Left lobe of liver (tissue), 2 donors: ENCODE measurements at regions not wholly inside any gene's neighbourhood (a gene's known extent, or its start where the extent isn't known, plus 50 kb on each side); places are given as distances from the start of the nearest gene placed in this dataset.
"Not testable (repeated sequence)": the region's sequence is repeated elsewhere in the genome, so short reads cannot be mapped to it uniquely, and the experiment has no call there.

Source experiments
- ATAC-seq: fragments of 200-7000 bp; cut with Tn5 transposase; one replicate; pipeline ENCODE4 v1.9.1; 2020; ENCODE audit warnings: mild to moderate bottlenecking, moderate library complexity
- DNase-seq: peaks from one replicate; pipeline ENCODE4 v3.0.0-alpha.2; 2020; ENCODE audit warnings: low spot score
- donor health status: DM: no; HTN: no; CAD: no; lungs with moderate emphysema.
- donor health status: DM: no; HTN: yes; CAD: no.

- no peak for DNase-seq
- ATAC-seq, result no peak
Observed at GRCh38 chr2:133624551-133624950, 56.3 kb upstream of the NCKAP5 start.

DNA sequence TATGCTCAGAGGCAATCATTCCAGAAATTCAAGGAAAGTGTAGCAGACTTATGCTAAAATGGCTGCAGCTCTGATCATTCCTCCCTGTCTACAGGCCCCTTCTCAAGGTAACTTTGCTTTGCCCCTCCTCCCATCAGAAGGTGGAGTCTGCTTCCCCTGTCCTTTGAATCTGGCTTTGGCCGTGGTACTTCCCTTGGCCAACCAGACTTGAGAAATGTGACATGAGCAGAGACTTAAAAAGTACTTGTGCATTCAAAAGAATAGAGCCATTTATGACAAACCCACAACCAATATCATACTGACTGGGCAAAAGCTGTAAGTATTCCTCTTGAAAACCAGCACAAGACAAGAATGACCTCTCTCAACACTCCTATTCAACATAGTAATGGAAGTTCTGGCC is 59.5 kb upstream of the NCKAP5 start:
- DNase-seq (no peak), ATAC-seq (no peak)

GRCh38 chr2:133633309-133633708 is 65.0 kb upstream of the NCKAP5 start:
- ATAC-seq, result no peak
- DNase-seq, result no peak

DNA sequence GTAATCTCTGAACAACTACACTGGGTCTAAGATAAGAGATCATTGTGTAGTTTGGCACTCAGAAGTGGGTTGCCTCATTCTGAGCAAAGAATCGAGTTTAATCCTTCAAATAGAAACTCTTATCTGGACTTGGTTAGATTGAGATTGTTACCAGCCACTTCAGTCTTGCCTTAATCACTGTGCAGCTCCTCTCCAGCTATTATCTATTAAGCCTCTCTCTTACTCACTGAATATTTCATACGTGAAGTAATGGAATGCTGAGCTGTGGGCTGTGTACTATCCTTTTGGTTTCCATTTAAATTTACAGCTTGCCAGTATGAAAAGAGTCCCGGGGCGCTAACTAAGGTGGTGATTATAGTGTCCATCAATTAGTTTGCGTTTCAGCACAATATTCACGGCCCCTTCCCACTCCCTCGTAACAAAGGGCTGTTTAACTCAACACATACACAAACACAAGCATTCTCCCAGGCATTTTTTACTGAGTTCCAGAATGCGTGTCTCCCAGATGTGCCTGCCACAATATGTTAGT is 65.7 kb upstream of the NCKAP5 start:
- ATAC-seq (peak; percentile 73), DNase-seq (no peak)

DNA sequence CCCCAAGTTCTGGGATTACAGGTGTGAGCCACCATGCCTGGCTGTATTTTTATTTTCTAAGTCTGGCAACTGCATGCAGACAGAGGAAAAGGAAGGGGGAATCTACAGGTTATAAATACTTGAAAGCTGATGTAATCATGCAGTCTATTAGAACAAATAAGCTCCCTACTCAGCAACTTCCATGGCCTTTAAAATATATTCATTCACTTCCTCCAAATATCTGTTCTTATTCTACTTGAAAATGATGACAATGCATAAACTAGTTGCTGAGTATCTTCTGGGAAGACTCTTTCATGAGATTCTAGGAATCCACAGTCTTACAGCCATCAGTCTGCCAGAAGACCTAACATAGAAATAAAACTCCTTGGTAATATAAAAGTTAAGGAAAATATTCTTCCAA is 66.9 kb upstream of the NCKAP5 start:
- DNase-seq (no peak), ATAC-seq (no peak)

DNA sequence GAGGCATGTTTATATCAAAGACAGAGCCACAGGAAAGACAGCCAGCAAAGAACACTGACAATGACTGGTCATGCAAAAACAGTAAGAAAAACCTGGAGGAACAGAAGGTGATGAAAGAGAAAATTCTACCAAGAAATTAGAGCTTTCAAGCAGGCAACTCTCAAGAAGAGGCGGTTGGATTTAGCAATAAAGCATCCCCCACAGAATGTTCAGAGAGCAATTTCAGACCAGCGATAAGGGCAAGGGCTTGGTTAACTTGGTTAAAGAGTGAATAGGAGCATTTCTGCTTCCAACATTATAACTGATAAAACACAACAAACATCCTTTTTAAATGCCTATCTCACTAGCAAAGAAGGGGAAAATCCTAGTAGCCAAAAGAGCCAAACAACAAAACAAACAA is 68.0 kb upstream of the NCKAP5 start:
- ATAC-seq (no peak), DNase-seq (no peak)

- no peak for DNase-seq
- no peak for ATAC-seq
Observed at GRCh38 chr2:133640103-133640502, 71.8 kb upstream of the NCKAP5 start.

DNA sequence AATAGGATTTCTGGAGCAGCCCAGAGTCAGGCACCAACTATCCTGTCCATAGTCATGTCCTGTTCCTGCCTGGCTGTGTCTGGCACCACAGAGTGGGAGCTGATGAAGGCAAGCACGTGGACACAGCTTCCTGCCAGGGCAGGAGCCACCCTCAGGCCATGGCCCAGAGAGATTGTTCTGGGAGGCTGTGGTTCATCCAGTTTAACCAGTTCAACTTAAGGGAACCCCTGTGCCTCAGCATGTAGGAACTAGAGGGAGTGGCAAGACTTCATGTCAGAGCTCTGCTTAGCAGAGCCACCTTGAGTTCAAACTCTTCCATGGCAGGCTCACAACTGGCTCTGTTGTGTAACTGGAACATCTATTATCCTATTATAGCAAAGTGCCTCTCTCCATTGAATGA is 73.2 kb upstream of the NCKAP5 start:
- DNase-seq (peak; percentile 48), ATAC-seq (peak; percentile 93)

- ATAC-seq (no peak), DNase-seq (no peak)
Observed at GRCh38 chr2:133641942-133642725, 73.9 kb upstream of the NCKAP5 start.

GRCh38 chr2:133642791-133643191 is 74.5 kb upstream of the NCKAP5 start:
- ATAC-seq, result no peak
- no peak for DNase-seq

DNA sequence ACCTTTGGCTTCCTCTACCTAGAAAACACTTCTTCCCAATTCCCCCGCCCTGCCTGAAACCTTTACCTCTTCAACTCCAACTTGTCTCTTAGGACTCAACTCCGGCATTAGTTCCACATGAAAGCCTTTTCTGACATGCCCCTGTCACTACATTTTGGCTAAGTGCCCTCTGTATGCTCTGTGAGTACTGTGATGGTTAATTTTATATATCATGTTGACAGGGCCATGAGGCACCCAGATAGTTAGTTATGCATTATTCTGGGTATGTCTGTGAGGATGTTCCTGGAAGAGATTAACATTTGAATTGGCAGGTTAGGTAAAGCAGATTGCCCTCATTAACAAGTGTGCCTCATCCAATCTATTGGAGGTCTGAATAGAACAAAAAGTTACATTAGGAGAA is 75.6 kb upstream of the NCKAP5 start:
- no peak for DNase-seq
- no peak for ATAC-seq

- DNase-seq, result no peak
- ATAC-seq, result no peak
Observed at GRCh38 chr2:133644846-133645245, 76.6 kb upstream of the NCKAP5 start.

GRCh38 chr2:133647386-133647785 is 79.1 kb upstream of the NCKAP5 start:
- ATAC-seq, DNase-seq: not testable (repeated sequence)

DNA sequence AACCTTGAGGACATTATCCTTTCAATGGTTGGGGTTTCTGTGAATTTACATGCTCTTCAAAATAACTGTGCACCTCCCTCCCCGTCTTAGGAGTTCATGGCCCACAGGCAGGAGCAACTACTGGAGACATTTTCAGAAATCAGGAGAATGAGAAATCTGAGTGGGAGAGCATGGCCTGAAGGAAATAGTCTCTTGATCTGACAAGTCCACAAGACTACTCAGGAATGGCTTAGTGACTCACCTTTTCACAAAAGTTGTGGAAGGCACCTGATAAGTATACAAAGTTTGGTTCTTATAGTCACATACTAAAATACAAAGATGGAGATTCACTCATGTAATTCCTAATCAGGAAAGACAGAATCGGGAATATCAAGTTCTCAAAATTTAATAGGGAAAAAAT is 83.6 kb upstream of the NCKAP5 start:
- ATAC-seq, result no peak

DNA sequence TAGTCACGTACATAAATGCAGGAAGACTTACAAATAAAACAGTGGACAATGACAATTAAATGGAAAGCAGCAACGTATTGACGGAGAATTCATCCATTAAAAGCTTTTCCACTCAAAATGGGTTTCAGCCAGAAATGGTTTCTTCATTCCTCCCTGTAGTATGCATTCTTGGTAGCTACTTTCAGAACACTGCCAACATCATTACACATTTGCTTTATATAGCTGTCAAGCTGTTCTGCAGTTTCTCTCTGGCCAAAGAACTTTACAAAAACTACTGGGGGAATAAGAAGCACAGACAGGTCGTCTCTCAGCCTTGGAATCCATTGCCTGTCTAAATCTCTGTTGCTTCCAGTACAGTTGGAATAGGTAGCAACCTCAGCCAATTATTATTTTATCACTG is 84.1 kb upstream of the NCKAP5 start:
- ATAC-seq (no peak), DNase-seq (no peak)

More for the DNA sequence above, 83.6 kb upstream of the NCKAP5 start:
- no peak for DNase-seq

DNA sequence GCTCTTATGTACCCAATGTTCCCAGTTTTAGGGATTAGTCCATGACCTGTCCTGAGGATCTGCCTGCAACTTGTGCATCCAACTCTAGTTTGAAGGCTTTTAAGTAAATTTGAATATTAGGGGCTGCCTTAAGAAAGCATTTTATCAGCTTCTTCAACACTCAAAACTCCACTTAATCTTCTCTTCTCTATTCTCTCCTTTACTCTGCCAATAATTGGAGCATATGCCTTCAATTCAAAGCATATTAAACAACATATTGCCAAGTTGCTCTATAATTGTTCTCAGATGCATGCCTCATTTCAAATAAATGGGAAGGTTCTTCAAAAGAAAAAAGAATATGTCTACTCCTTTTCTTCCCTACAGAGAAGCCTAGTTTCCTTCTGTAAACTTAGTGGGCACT is 84.8 kb upstream of the NCKAP5 start:
- no peak for ATAC-seq

GRCh38 chr2:133654949-133655348 is 86.7 kb upstream of the NCKAP5 start:
- DNase-seq (no peak), ATAC-seq (no peak)

More for the DNA sequence above, 84.8 kb upstream of the NCKAP5 start:
- DNase-seq, result no peak

DNA sequence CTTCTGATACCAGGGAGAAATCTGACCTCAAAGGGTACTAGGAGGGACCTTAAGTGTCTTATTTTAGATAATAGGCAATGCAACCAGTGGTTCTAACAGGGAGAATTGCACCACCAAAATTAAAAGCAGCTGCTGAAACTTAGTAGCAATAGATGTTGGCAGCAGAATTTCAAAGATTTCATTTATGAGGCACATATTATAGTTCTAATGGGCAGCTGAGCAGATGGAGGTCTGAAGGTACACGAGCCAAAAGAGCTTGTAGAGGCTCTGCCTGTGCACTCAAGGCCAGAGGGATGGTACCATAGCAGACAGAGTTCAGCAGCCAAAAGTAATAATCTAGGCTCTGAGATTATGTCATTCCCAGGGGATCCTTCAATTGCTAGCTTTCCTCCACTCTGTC is 87.3 kb upstream of the NCKAP5 start:
- ATAC-seq (no peak), DNase-seq (no peak)

GRCh38 chr2:133657591-133657990 is 89.3 kb upstream of the NCKAP5 start:
- ATAC-seq (no peak), DNase-seq (no peak)

DNA sequence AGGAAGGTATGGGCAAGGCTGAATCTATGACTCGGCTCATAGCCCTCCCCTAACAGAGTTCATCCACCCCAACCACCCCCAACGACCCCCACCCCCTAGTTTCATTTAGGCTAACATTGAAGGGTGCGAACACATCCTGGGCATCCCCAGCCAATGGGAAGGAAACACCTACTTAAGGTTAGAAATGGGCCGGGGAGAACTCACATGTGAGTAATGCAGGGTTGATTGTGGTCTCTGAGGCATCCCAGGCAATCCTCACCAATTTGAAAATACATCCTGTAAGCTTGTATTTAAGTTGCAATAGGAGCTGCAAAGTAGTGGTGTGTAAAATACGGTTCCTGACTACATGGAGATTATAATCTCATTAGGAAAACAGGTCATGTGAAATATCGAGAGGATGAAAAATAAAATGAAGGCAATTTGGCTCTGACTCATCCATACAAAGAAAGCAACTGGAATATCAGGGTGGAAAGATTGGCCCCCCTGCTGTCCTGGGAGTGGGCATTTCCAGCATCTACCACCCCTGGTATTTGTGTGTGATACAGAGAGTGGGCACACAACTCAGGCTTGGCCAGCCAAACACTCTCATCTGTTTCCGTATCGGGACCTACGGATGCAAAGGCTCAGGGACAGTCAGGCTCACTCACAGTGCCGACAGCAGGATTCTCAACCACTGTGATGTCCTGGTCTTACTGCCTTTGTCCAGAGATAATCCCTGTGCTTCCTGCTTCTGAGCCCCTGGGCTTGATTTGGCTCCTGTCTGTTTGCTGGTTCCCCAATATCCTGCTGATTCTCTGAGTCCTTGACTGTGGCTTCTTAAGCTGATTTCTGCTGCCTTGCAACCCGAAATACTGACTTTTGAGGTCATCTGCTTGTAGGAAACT is 90.0 kb upstream of the NCKAP5 start:
- DNase-seq (no peak), ATAC-seq (no peak)

GRCh38 chr2:133660510-133660909 is 92.2 kb upstream of the NCKAP5 start:
- no peak for DNase-seq
- no peak for ATAC-seq

- DNase-seq (no peak), ATAC-seq (no peak)
Observed at GRCh38 chr2:133661392-133661791, 93.1 kb upstream of the NCKAP5 start.
